Tibial nerve (tissue), 4 donors: ENCODE measurements at regions not wholly inside any gene's neighbourhood (a gene's known extent, or its start where the extent isn't known, plus 50 kb on each side); places are given as distances from the start of the nearest gene placed in this dataset.

Experiments used
- CTCF ChIP-seq, 5 experiments: fragments of 200-600 bp in 3 of 5; fragments of 450-650 bp in 2 of 5; sonication (generic) in 3 of 5; IDR thresholded peaks; one replicate each; pipeline ENCODE4 v1.5.1; 2016 to 2019; ENCODE audit warnings: antibody characterized with exemption in 5 of 5, mild to moderate bottlenecking in 3 of 5, moderate library complexity in 2 of 5
- EP300 ChIP-seq, 2 donors: sonication (generic); formaldehyde crosslinking; IDR thresholded peaks; one replicate each; pipeline ENCODE4 v1.6.1; 2017; ENCODE audit warnings: antibody characterized with exemption in 2 of 2, mild to moderate bottlenecking in 1 of 2
- POLR2A ChIP-seq, 2 donors: fragments of 450-650 bp; IDR thresholded peaks; one replicate each; pipeline ENCODE4 v1.6.1; 2017; ENCODE audit warnings: antibody characterized with exemption in 2 of 2, mild to moderate bottlenecking in 2 of 2, moderate library complexity in 2 of 2

- TF ChIP-seq CTCF (IDR thresholded peaks at IDR 0.05) (no peak), POLR2A (IDR thresholded peaks at IDR 0.05) (no peak), EP300 (IDR thresholded peaks at IDR 0.05) (no peak)
Observed at GRCh38 chr12:115639648-115640012, 637.9 kb downstream of the MED13L start.
